IMR-90 (cell line): ENCODE measurements at regions not wholly inside any gene's neighbourhood (a gene's known extent, or its start where the extent isn't known, plus 50 kb on each side); places are given as distances from the start of the nearest gene placed in this dataset.

Experiments
- POLR2A ChIP-seq: IDR thresholded peaks from 2 replicates; pipeline ENCODE4 v1.6.1; 2012; ENCODE audit warnings: mild to moderate bottlenecking, low read depth, low read length
- TF ChIP-seq, protein P1 (sequence below): conservative IDR thresholded peaks from 2 replicates; pipeline ENCODE4 v1.5.1; 2012; ENCODE audit warnings: mild to moderate bottlenecking, low read depth, low read length, improper control_type of control experiment

GRCh38 chr12:127507341-127507740, 759.6 kb upstream of the TMEM132C start:
- TF ChIP-seq, protein P1, sequence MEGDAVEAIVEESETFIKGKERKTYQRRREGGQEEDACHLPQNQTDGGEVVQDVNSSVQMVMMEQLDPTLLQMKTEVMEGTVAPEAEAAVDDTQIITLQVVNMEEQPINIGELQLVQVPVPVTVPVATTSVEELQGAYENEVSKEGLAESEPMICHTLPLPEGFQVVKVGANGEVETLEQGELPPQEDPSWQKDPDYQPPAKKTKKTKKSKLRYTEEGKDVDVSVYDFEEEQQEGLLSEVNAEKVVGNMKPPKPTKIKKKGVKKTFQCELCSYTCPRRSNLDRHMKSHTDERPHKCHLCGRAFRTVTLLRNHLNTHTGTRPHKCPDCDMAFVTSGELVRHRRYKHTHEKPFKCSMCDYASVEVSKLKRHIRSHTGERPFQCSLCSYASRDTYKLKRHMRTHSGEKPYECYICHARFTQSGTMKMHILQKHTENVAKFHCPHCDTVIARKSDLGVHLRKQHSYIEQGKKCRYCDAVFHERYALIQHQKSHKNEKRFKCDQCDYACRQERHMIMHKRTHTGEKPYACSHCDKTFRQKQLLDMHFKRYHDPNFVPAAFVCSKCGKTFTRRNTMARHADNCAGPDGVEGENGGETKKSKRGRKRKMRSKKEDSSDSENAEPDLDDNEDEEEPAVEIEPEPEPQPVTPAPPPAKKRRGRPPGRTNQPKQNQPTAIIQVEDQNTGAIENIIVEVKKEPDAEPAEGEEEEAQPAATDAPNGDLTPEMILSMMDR = no peak
- no peak for TF ChIP-seq POLR2A
